ENCODE measurements at regions not wholly inside any gene's neighbourhood (a gene's known extent, or its start where the extent isn't known, plus 50 kb on each side); places are given as distances from the start of the nearest gene placed in this dataset.

- peaks cover 2% of the 10 kb centered on the region for H3K4me1 ChIP-seq (ENCODE audit: control insufficient read depth, insufficient read depth, low read length)
- no peak overlapping the region for H3K27ac ChIP-seq (ENCODE audit: low read length)
- H3K9me3 ChIP-seq (replicated peaks; ENCODE audit: control insufficient read depth, low read depth, low read length), result no peaks in the 10 kb centered on the region
- no peak for DNase-seq
- no peaks in the 10 kb centered on the region for H3K27me3 ChIP-seq (ENCODE audit: control insufficient read depth, insufficient read depth, low read length)
- H3K36me3 ChIP-seq (ENCODE audit: control insufficient read depth, insufficient read depth, low read length), result no peaks in the 10 kb centered on the region
- no peak overlapping the region for H3K4me3 ChIP-seq (ENCODE audit: low read length)
- whole genome bisulfite sequencing (ENCODE audit: insufficient coverage), result 83% methylated on average over 6 of the region's 6 CpGs
Observed at GRCh38 chr6:18693881-18694280, 306.7 kb downstream of the RNF144B start.

GRCh38 chr6:18703546-18703945, 316.4 kb downstream of the RNF144B start:
- H3K4me1 ChIP-seq (ENCODE audit: control insufficient read depth, insufficient read depth, low read length), result no peaks in the 10 kb centered on the region
- no peaks in the 10 kb centered on the region for H3K36me3 ChIP-seq (ENCODE audit: control insufficient read depth, insufficient read depth, low read length)
- no peaks in the 10 kb centered on the region for H3K9me3 ChIP-seq (replicated peaks; ENCODE audit: control insufficient read depth, low read depth, low read length)
- H3K4me3 ChIP-seq (ENCODE audit: low read length), result no peak overlapping the region
- no peak overlapping the region for H3K27ac ChIP-seq (ENCODE audit: low read length)
- DNase-seq, result no peak
- no peaks in the 10 kb centered on the region for H3K27me3 ChIP-seq (ENCODE audit: control insufficient read depth, insufficient read depth, low read length)
- whole genome bisulfite sequencing (ENCODE audit: insufficient coverage), result 40% methylated on average over 1 of the region's 3 CpGs

- DNase-seq, result no peak
- H3K4me1 ChIP-seq (ENCODE audit: control insufficient read depth, insufficient read depth, low read length), result no peaks in the 10 kb centered on the region
- no peaks in the 10 kb centered on the region for H3K27me3 ChIP-seq (ENCODE audit: control insufficient read depth, insufficient read depth, low read length)
- WGBS (ENCODE audit: insufficient coverage), result 61% methylated on average over 3 of the region's 6 CpGs
- no peak overlapping the region for H3K4me3 ChIP-seq (ENCODE audit: low read length)
- no peaks in the 10 kb centered on the region for H3K9me3 ChIP-seq (replicated peaks; ENCODE audit: control insufficient read depth, low read depth, low read length)
- H3K27ac ChIP-seq (ENCODE audit: low read length), result no peak overlapping the region
- no peaks in the 10 kb centered on the region for H3K36me3 ChIP-seq (ENCODE audit: control insufficient read depth, insufficient read depth, low read length)
Observed at GRCh38 chr6:18707714-18708439, 320.7 kb downstream of the RNF144B start.

GRCh38 chr6:18712595-18712994, 325.4 kb downstream of the RNF144B start:
- Histone ChIP-seq H3K27ac (ENCODE audit: low read length) (no peak overlapping the region), H3K4me3 (ENCODE audit: low read length) (no peak overlapping the region), H3K9me3 (replicated peaks; ENCODE audit: control insufficient read depth, low read depth, low read length) (no peaks in the 10 kb centered on the region), H3K4me1 (ENCODE audit: control insufficient read depth, insufficient read depth, low read length) (no peaks in the 10 kb centered on the region), H3K27me3 (ENCODE audit: control insufficient read depth, insufficient read depth, low read length) (no peaks in the 10 kb centered on the region), H3K36me3 (ENCODE audit: control insufficient read depth, insufficient read depth, low read length) (no peaks in the 10 kb centered on the region)
- DNase-seq, result no peak
- 0% methylated on average over 1 of the region's 4 CpGs for WGBS (ENCODE audit: insufficient coverage)

- no peak overlapping the region for H3K27ac ChIP-seq (ENCODE audit: low read length)
- H3K4me3 ChIP-seq (ENCODE audit: low read length), result no peak overlapping the region
Observed at GRCh38 chr6:18720075-18720474, 332.9 kb downstream of the RNF144B start.

GRCh38 chr6:18724056-18724455, 336.9 kb downstream of the RNF144B start:
- no peaks in the 10 kb centered on the region for H3K27me3 ChIP-seq (ENCODE audit: control insufficient read depth, insufficient read depth, low read length)
- WGBS (ENCODE audit: insufficient coverage), result 100% methylated on average over 2 of the region's 3 CpGs
- H3K27ac ChIP-seq (ENCODE audit: low read length), result no peak overlapping the region
- H3K4me3 ChIP-seq (ENCODE audit: low read length), result no peak overlapping the region
- H3K4me1 ChIP-seq (ENCODE audit: control insufficient read depth, insufficient read depth, low read length), result no peaks in the 10 kb centered on the region
- no peak for DNase-seq
- no peaks in the 10 kb centered on the region for H3K36me3 ChIP-seq (ENCODE audit: control insufficient read depth, insufficient read depth, low read length)
- H3K9me3 ChIP-seq (replicated peaks; ENCODE audit: control insufficient read depth, low read depth, low read length), result no peaks in the 10 kb centered on the region

More at GRCh38 chr6:18720075-18720474, 332.9 kb downstream of the RNF144B start:
- H3K36me3 ChIP-seq (ENCODE audit: control insufficient read depth, insufficient read depth, low read length), result no peaks in the 10 kb centered on the region
- no peaks in the 10 kb centered on the region for H3K27me3 ChIP-seq (ENCODE audit: control insufficient read depth, insufficient read depth, low read length)
- 58% methylated on average over 3 of the region's 5 CpGs for WGBS (ENCODE audit: insufficient coverage)
- DNase-seq, result no peak
- H3K4me1 ChIP-seq (ENCODE audit: control insufficient read depth, insufficient read depth, low read length), result no peaks in the 10 kb centered on the region
- H3K9me3 ChIP-seq (replicated peaks; ENCODE audit: control insufficient read depth, low read depth, low read length), result no peaks in the 10 kb centered on the region

GRCh38 chr6:18725449-18725848, 338.3 kb downstream of the RNF144B start:
- Histone ChIP-seq H3K9me3 (replicated peaks; ENCODE audit: control insufficient read depth, low read depth, low read length) (no peaks in the 10 kb centered on the region), H3K27ac (ENCODE audit: low read length) (no peak overlapping the region), H3K27me3 (ENCODE audit: control insufficient read depth, insufficient read depth, low read length) (no peaks in the 10 kb centered on the region), H3K4me1 (ENCODE audit: control insufficient read depth, insufficient read depth, low read length) (no peaks in the 10 kb centered on the region), H3K4me3 (ENCODE audit: low read length) (no peak overlapping the region), H3K36me3 (ENCODE audit: control insufficient read depth, insufficient read depth, low read length) (no peaks in the 10 kb centered on the region)
- no CpG with 5 or more reads among the region's 2 CpGs for WGBS (ENCODE audit: insufficient coverage)
- no peak for DNase-seq

GRCh38 chr6:18733921-18734550, 346.9 kb downstream of the RNF144B start:
- Histone ChIP-seq H3K4me3 (ENCODE audit: low read length) (no peak overlapping the region), H3K27ac (ENCODE audit: low read length) (no peak overlapping the region), H3K27me3 (ENCODE audit: control insufficient read depth, insufficient read depth, low read length) (no peaks in the 10 kb centered on the region), H3K4me1 (ENCODE audit: control insufficient read depth, insufficient read depth, low read length) (no peaks in the 10 kb centered on the region), H3K36me3 (ENCODE audit: control insufficient read depth, insufficient read depth, low read length) (no peaks in the 10 kb centered on the region), H3K9me3 (replicated peaks; ENCODE audit: control insufficient read depth, low read depth, low read length) (no peaks in the 10 kb centered on the region)
- no CpG with 5 or more reads among the region's 1 CpG for WGBS (ENCODE audit: insufficient coverage)
- DNase-seq, result no peak

- Histone ChIP-seq H3K4me3 (ENCODE audit: low read length) (no peak overlapping the region), H3K36me3 (ENCODE audit: control insufficient read depth, insufficient read depth, low read length) (no peaks in the 10 kb centered on the region), H3K27me3 (ENCODE audit: control insufficient read depth, insufficient read depth, low read length) (no peaks in the 10 kb centered on the region), H3K9me3 (replicated peaks; ENCODE audit: control insufficient read depth, low read depth, low read length) (no peaks in the 10 kb centered on the region), H3K27ac (ENCODE audit: low read length) (no peak overlapping the region), H3K4me1 (ENCODE audit: control insufficient read depth, insufficient read depth, low read length) (no peaks in the 10 kb centered on the region)
- WGBS (ENCODE audit: insufficient coverage), result 63% methylated on average over 2 of the region's 4 CpGs
- DNase-seq, result no peak
Observed at GRCh38 chr6:18741741-18742140, 354.6 kb downstream of the RNF144B start.

GRCh38 chr6:18742406-18742805, 355.3 kb downstream of the RNF144B start:
- H3K4me3 ChIP-seq (ENCODE audit: low read length), result no peak overlapping the region

More at GRCh38 chr6:18742406-18742805, 355.3 kb downstream of the RNF144B start:
- no peaks in the 10 kb centered on the region for H3K36me3 ChIP-seq (ENCODE audit: control insufficient read depth, insufficient read depth, low read length)
- H3K27me3 ChIP-seq (ENCODE audit: control insufficient read depth, insufficient read depth, low read length), result no peaks in the 10 kb centered on the region
- H3K4me1 ChIP-seq (ENCODE audit: control insufficient read depth, insufficient read depth, low read length), result no peaks in the 10 kb centered on the region
- no peaks in the 10 kb centered on the region for H3K9me3 ChIP-seq (replicated peaks; ENCODE audit: control insufficient read depth, low read depth, low read length)
- no CpG with 5 or more reads among the region's 2 CpGs for WGBS (ENCODE audit: insufficient coverage)
- DNase-seq, result no peak
- no peak overlapping the region for H3K27ac ChIP-seq (ENCODE audit: low read length)
